Endometrium (tissue), 2 donors: ENCODE measurements at regions not wholly inside any gene's neighbourhood (a gene's known extent, or its start where the extent isn't known, plus 50 kb on each side); places are given as distances from the start of the nearest gene placed in this dataset.

Experiments used
- FAIRE-seq: peaks from 2 replicates; lab custom pipeline; 2012; peaks lifted over from hg19 to GRCh38; lab: Jason Lieb, UNC
- donor health status: control.
- donor health status: control.

- FAIRE-seq, result no peak
These were observed 364.3 kb upstream of the BCHE start for GRCh38 chr3:166201476-166201875.

GRCh38 chr3:166199491-166199890, 362.3 kb upstream of the BCHE start:
- no peak for FAIRE-seq

- no peak for FAIRE-seq
These were observed 358.6 kb upstream of the BCHE start for GRCh38 chr3:166195808-166196207.

GRCh38 chr3:166191411-166191810, 354.2 kb upstream of the BCHE start:
- no peak for FAIRE-seq

GRCh38 chr3:166190360-166190759, 353.1 kb upstream of the BCHE start:
- no peak for FAIRE-seq

GRCh38 chr3:166187237-166187636, 350.0 kb upstream of the BCHE start:
- FAIRE-seq, result no peak

- FAIRE-seq, result no peak
These were observed 348.8 kb upstream of the BCHE start for GRCh38 chr3:166186003-166186402.

- no peak for FAIRE-seq
These were observed 339.9 kb upstream of the BCHE start for GRCh38 chr3:166177130-166177529.

GRCh38 chr3:166171695-166172094, 334.5 kb upstream of the BCHE start:
- no peak for FAIRE-seq

- FAIRE-seq, result no peak
These were observed 332.5 kb upstream of the BCHE start for GRCh38 chr3:166169681-166170080.

- FAIRE-seq, result no peak
These were observed 290.7 kb upstream of the BCHE start for GRCh38 chr3:166127969-166128368.

- no peak for FAIRE-seq
These were observed 288.0 kb upstream of the BCHE start for GRCh38 chr3:166125179-166125578.

GRCh38 chr3:166123576-166123975, 286.4 kb upstream of the BCHE start:
- no peak for FAIRE-seq

- FAIRE-seq, result no peak
These were observed 285.9 kb upstream of the BCHE start for GRCh38 chr3:166123088-166123487.

- FAIRE-seq, result no peak
These were observed 280.8 kb upstream of the BCHE start for GRCh38 chr3:166118049-166118448.

GRCh38 chr3:166114448-166114847, 277.2 kb upstream of the BCHE start:
- no peak for FAIRE-seq

GRCh38 chr3:166111562-166111961, 274.3 kb upstream of the BCHE start:
- FAIRE-seq, result no peak

- FAIRE-seq, result no peak
These were observed 272.9 kb upstream of the BCHE start for GRCh38 chr3:166110102-166110501.

- no peak for FAIRE-seq
These were observed 267.7 kb upstream of the BCHE start for GRCh38 chr3:166104938-166105337.

- no peak for FAIRE-seq
These were observed 263.5 kb upstream of the BCHE start for GRCh38 chr3:166100730-166101129.

- no peak for FAIRE-seq
These were observed 252.4 kb upstream of the BCHE start for GRCh38 chr3:166089575-166089974.

- FAIRE-seq, result no peak
These were observed 248.1 kb upstream of the BCHE start for GRCh38 chr3:166085164-166085856.

GRCh38 chr3:166080096-166080495, 242.9 kb upstream of the BCHE start:
- no peak for FAIRE-seq

- no peak for FAIRE-seq
These were observed 234.6 kb upstream of the BCHE start for GRCh38 chr3:166071831-166072230.

GRCh38 chr3:166064476-166064875, 227.3 kb upstream of the BCHE start:
- FAIRE-seq, result no peak
